Astrocyte (in vitro differentiated cells and primary cell): ENCODE measurements at regions not wholly inside any gene's neighbourhood (a gene's known extent, or its start where the extent isn't known, plus 50 kb on each side); places are given as distances from the start of the nearest gene placed in this dataset.

Experiments
- EZH2 ChIP-seq: IDR thresholded peaks from 2 replicates; pipeline ENCODE4 v1.6.1; 2012; ENCODE audit warnings: mild to moderate bottlenecking, low read length, inconsistent platforms; ENCODE audit not compliant: insufficient read depth
- TF ChIP-seq, protein P1 (sequence below): IDR thresholded peaks from 2 replicates; pipeline ENCODE4 v1.5.1; 2011; ENCODE audit warnings: low read depth, mild to moderate bottlenecking, inconsistent platforms, low read length, moderate library complexity; ENCODE audit not compliant: insufficient read depth

DNA sequence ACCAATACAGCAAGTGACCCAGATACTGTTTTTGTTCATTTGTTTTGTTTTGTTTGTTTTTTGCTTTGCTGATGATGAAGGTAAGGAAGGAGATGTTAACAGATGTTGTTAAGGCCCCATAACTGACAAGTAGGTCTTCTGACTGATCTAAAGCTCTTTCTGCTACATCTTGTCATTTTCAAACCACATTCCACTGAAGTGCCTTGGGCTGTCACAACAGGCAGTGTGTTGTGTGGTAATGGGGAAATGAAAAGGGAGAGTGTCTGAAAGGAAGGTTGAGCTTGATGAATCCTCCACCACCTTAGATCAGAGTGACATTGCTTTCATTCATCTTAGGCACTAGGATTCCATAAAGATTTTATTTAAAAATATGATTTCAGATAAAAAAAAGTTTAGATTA, 479.4 kb upstream of the SYNCRIP start:
- TF ChIP-seq, protein P1, sequence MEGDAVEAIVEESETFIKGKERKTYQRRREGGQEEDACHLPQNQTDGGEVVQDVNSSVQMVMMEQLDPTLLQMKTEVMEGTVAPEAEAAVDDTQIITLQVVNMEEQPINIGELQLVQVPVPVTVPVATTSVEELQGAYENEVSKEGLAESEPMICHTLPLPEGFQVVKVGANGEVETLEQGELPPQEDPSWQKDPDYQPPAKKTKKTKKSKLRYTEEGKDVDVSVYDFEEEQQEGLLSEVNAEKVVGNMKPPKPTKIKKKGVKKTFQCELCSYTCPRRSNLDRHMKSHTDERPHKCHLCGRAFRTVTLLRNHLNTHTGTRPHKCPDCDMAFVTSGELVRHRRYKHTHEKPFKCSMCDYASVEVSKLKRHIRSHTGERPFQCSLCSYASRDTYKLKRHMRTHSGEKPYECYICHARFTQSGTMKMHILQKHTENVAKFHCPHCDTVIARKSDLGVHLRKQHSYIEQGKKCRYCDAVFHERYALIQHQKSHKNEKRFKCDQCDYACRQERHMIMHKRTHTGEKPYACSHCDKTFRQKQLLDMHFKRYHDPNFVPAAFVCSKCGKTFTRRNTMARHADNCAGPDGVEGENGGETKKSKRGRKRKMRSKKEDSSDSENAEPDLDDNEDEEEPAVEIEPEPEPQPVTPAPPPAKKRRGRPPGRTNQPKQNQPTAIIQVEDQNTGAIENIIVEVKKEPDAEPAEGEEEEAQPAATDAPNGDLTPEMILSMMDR: no peak
- TF ChIP-seq EZH2: no peak
